ENCODE measurements at regions not wholly inside any gene's neighbourhood (a gene's known extent, or its start where the extent isn't known, plus 50 kb on each side); places are given as distances from the start of the nearest gene placed in this dataset.

- TF ChIP-seq POLR2A (IDR thresholded peaks at IDR 0.05) (no peak), CTCF (IDR thresholded peaks at IDR 0.05) (no peak), EP300 (IDR thresholded peaks at IDR 0.05) (no peak)
These were observed 194.8 kb downstream of the TFCP2L1 start for GRCh38 chr2:121090088-121090715.

Data from ovary (tissue), 3 donors.